Neural progenitor cell (in vitro differentiated cells): ENCODE measurements at regions not wholly inside any gene's neighbourhood (a gene's known extent, or its start where the extent isn't known, plus 50 kb on each side); places are given as distances from the start of the nearest gene placed in this dataset.

ENCODE experiments used
- EZH2 ChIP-seq: fragments of 200-600 bp; sonication (generic); IDR thresholded peaks from 2 replicates; pipeline ENCODE4 v1.6.1; 2017; ENCODE audit warnings: antibody characterized with exemption, mild to moderate bottlenecking, moderate library complexity
- TF ChIP-seq, protein P1 (sequence below): fragments of 200-600 bp; sonication (generic); IDR thresholded peaks from 2 replicates; pipeline ENCODE4 v1.5.1; 2017; ENCODE audit warnings: antibody characterized with exemption, mild to moderate bottlenecking

DNA sequence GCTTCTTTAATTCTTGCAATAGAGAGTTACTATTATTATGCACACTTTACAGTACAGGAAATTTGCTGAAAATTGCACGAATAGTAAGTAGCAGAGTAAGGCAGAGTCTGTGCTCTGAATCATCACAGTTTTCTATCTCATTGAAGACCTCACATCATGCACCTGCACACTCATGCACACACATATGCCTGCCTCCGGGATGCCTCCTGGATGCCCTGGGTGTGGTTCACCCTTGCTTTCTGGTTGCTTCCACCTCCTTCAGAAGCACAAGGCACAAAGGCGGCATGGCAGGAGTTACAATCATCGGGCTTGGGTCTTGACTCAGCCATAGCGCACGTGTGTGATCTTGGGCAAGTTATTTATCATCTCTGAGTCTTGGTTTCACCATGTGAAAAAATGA, 564.0 kb downstream of the VRK1 start:
- TF ChIP-seq EZH2: no peak
- TF ChIP-seq, protein P1, sequence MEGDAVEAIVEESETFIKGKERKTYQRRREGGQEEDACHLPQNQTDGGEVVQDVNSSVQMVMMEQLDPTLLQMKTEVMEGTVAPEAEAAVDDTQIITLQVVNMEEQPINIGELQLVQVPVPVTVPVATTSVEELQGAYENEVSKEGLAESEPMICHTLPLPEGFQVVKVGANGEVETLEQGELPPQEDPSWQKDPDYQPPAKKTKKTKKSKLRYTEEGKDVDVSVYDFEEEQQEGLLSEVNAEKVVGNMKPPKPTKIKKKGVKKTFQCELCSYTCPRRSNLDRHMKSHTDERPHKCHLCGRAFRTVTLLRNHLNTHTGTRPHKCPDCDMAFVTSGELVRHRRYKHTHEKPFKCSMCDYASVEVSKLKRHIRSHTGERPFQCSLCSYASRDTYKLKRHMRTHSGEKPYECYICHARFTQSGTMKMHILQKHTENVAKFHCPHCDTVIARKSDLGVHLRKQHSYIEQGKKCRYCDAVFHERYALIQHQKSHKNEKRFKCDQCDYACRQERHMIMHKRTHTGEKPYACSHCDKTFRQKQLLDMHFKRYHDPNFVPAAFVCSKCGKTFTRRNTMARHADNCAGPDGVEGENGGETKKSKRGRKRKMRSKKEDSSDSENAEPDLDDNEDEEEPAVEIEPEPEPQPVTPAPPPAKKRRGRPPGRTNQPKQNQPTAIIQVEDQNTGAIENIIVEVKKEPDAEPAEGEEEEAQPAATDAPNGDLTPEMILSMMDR: no peak
